ENCODE measurements at regions not wholly inside any gene's neighbourhood (a gene's known extent, or its start where the extent isn't known, plus 50 kb on each side); places are given as distances from the start of the nearest gene placed in this dataset.

- H3K4me3 ChIP-seq (ENCODE audit: low read depth, low read length, poor library complexity, severe bottlenecking): no peak overlapping the region
- H3K9me2 ChIP-seq (ENCODE audit: low read depth, low read length): peaks cover 3% of the 10 kb centered on the region; the same call in 1 of the 2 replicates
- TF ChIP-seq EZH2 (IDR thresholded peaks at IDR 0.05; ENCODE audit: borderline replicate concordance, low read length): no peak
- TF ChIP-seq, protein P1, sequence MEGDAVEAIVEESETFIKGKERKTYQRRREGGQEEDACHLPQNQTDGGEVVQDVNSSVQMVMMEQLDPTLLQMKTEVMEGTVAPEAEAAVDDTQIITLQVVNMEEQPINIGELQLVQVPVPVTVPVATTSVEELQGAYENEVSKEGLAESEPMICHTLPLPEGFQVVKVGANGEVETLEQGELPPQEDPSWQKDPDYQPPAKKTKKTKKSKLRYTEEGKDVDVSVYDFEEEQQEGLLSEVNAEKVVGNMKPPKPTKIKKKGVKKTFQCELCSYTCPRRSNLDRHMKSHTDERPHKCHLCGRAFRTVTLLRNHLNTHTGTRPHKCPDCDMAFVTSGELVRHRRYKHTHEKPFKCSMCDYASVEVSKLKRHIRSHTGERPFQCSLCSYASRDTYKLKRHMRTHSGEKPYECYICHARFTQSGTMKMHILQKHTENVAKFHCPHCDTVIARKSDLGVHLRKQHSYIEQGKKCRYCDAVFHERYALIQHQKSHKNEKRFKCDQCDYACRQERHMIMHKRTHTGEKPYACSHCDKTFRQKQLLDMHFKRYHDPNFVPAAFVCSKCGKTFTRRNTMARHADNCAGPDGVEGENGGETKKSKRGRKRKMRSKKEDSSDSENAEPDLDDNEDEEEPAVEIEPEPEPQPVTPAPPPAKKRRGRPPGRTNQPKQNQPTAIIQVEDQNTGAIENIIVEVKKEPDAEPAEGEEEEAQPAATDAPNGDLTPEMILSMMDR (IDR thresholded peaks at IDR 0.05; ENCODE audit: low read length): no peak
Measured at GRCh38 chr3:164604687-164605086, 473.6 kb downstream of the SI start.

GRCh38 chr3:164577667-164578210 lies 500.6 kb downstream of the SI start:
- no peaks in the 10 kb centered on the region for H4K20me1 ChIP-seq (ENCODE audit: insufficient read depth, low read length)
- no peaks in the 10 kb centered on the region for H3K79me2 ChIP-seq (ENCODE audit: insufficient read depth, low read length)
- H3F3A ChIP-seq (ENCODE audit: insufficient read depth, low read length): no peaks in the 10 kb centered on the region
- TF ChIP-seq, protein P1 (IDR thresholded peaks at IDR 0.05; ENCODE audit: low read length): no peak
- no peak for TF ChIP-seq EZH2 (IDR thresholded peaks at IDR 0.05; ENCODE audit: borderline replicate concordance, low read length)
- no peak overlapping the region for H3K4me2 ChIP-seq (ENCODE audit: low read length)
- H3K36me3 ChIP-seq (ENCODE audit: insufficient read depth, low read length): no peaks in the 10 kb centered on the region
- H3K27me3 ChIP-seq (ENCODE audit: insufficient read depth, low read length): no peaks in the 10 kb centered on the region
- no peak overlapping the region for H2AFZ ChIP-seq (ENCODE audit: low read length)
- no peak overlapping the region for H3K9ac ChIP-seq (ENCODE audit: low read length)
- no peaks in the 10 kb centered on the region for H3K4me1 ChIP-seq (ENCODE audit: insufficient read depth, low read length, severe bottlenecking)
- no peaks in the 10 kb centered on the region for H3K9me2 ChIP-seq (ENCODE audit: low read depth, low read length)
- no peak overlapping the region for H3K4me3 ChIP-seq (ENCODE audit: low read depth, low read length, poor library complexity, severe bottlenecking)
- H3K27ac ChIP-seq (ENCODE audit: low read depth, low read length, poor library complexity, severe bottlenecking): no peak overlapping the region
- H3K9me3 ChIP-seq (ENCODE audit: low read length): no peaks in the 10 kb centered on the region

More at GRCh38 chr3:164604687-164605086, 473.6 kb downstream of the SI start:
- Histone ChIP-seq H3K9ac (ENCODE audit: low read length) (no peak overlapping the region), H3K27ac (ENCODE audit: low read depth, low read length, poor library complexity, severe bottlenecking) (no peak overlapping the region), H3K4me1 (ENCODE audit: insufficient read depth, low read length, severe bottlenecking) (no peaks in the 10 kb centered on the region), H3K4me2 (ENCODE audit: low read length) (no peak overlapping the region), H3F3A (ENCODE audit: insufficient read depth, low read length) (no peaks in the 10 kb centered on the region), H2AFZ (ENCODE audit: low read length) (no peak overlapping the region), H4K20me1 (ENCODE audit: insufficient read depth, low read length) (no peaks in the 10 kb centered on the region), H3K9me3 (ENCODE audit: low read length) (no peaks in the 10 kb centered on the region), H3K79me2 (ENCODE audit: insufficient read depth, low read length) (no peaks in the 10 kb centered on the region), H3K27me3 (ENCODE audit: insufficient read depth, low read length) (no peaks in the 10 kb centered on the region), H3K36me3 (ENCODE audit: insufficient read depth, low read length) (no peaks in the 10 kb centered on the region)

- Histone ChIP-seq H3K27me3 (ENCODE audit: insufficient read depth, low read length) (no peaks in the 10 kb centered on the region), H4K20me1 (ENCODE audit: insufficient read depth, low read length) (no peaks in the 10 kb centered on the region)
- TF ChIP-seq, protein P1 (IDR thresholded peaks at IDR 0.05; ENCODE audit: low read length): no peak
- TF ChIP-seq EZH2 (IDR thresholded peaks at IDR 0.05; ENCODE audit: borderline replicate concordance, low read length): no peak
Measured at GRCh38 chr3:164572436-164572835, 505.9 kb downstream of the SI start.

More at GRCh38 chr3:164572436-164572835, 505.9 kb downstream of the SI start:
- H3K4me3 ChIP-seq (ENCODE audit: low read depth, low read length, poor library complexity, severe bottlenecking): no peak overlapping the region
- H2AFZ ChIP-seq (ENCODE audit: low read length): no peak overlapping the region
- no peak overlapping the region for H3K9ac ChIP-seq (ENCODE audit: low read length)
- H3K9me3 ChIP-seq (ENCODE audit: low read length): no peaks in the 10 kb centered on the region
- H3F3A ChIP-seq (ENCODE audit: insufficient read depth, low read length): no peaks in the 10 kb centered on the region
- no peaks in the 10 kb centered on the region for H3K4me1 ChIP-seq (ENCODE audit: insufficient read depth, low read length, severe bottlenecking)
- H3K36me3 ChIP-seq (ENCODE audit: insufficient read depth, low read length): no peaks in the 10 kb centered on the region
- H3K27ac ChIP-seq (ENCODE audit: low read depth, low read length, poor library complexity, severe bottlenecking): no peak overlapping the region
- H3K9me2 ChIP-seq (ENCODE audit: low read depth, low read length): no peaks in the 10 kb centered on the region
- no peak overlapping the region for H3K4me2 ChIP-seq (ENCODE audit: low read length)
- no peaks in the 10 kb centered on the region for H3K79me2 ChIP-seq (ENCODE audit: insufficient read depth, low read length)
